H9 (cell line): ENCODE measurements at regions not wholly inside any gene's neighbourhood (a gene's known extent, or its start where the extent isn't known, plus 50 kb on each side); places are given as distances from the start of the nearest gene placed in this dataset.

Experiments used
- DNase-seq: peaks from one replicate; pipeline ENCODE4 v3.0.0-alpha.2; 2017
- H2AFZ ChIP-seq: one replicate; pipeline ENCODE4 v1.6.1; 2013; ENCODE audit warnings: mild to moderate bottlenecking, low read length, control low read depth, moderate library complexity
- H2AK5ac ChIP-seq: 2 replicates; pipeline ENCODE4 v1.6.1; 2013; ENCODE audit warnings: low read length, control low read depth, mixed read lengths; ENCODE audit not compliant: insufficient read length
- H2BK120ac ChIP-seq: one replicate; pipeline ENCODE4 v1.6.1; 2013; ENCODE audit warnings: low read depth, mild to moderate bottlenecking, low read length, control low read depth, inconsistent platforms; ENCODE audit not compliant: poor library complexity, severe bottlenecking
- H2BK12ac ChIP-seq: 2 replicates; pipeline ENCODE4 v1.6.1; 2013; ENCODE audit warnings: low read length, control low read depth, mixed read lengths, low read depth; ENCODE audit not compliant: insufficient read length
- H2BK15ac ChIP-seq: 2 replicates; pipeline ENCODE4 v1.6.1; 2013; ENCODE audit warnings: low read depth, low read length, control low read depth
- H2BK20ac ChIP-seq: one replicate; pipeline ENCODE4 v1.6.1; 2013; ENCODE audit warnings: low read depth, mild to moderate bottlenecking, low read length, control low read depth, inconsistent platforms; ENCODE audit not compliant: poor library complexity, severe bottlenecking
- H2BK5ac ChIP-seq: 2 replicates; pipeline ENCODE4 v1.6.1; 2013; ENCODE audit warnings: low read length, control low read depth, mixed read lengths; ENCODE audit not compliant: insufficient read length
- H3K14ac ChIP-seq: 2 replicates; pipeline ENCODE4 v1.6.1; 2013; ENCODE audit warnings: low read length, control low read depth; ENCODE audit not compliant: insufficient read depth
- H3K18ac ChIP-seq: 2 replicates; pipeline ENCODE4 v1.6.1; 2013; ENCODE audit warnings: low read depth, mild to moderate bottlenecking, mixed read lengths, low read length, control low read depth; ENCODE audit not compliant: insufficient read length
- H3K23ac ChIP-seq: 2 replicates; pipeline ENCODE4 v1.6.1; 2013; ENCODE audit warnings: low read length, control low read depth, mixed read lengths, low read depth; ENCODE audit not compliant: insufficient read length
- H3K23me2 ChIP-seq: 2 replicates; pipeline ENCODE4 v1.6.1; 2013; ENCODE audit warnings: low read depth, mild to moderate bottlenecking, mixed read lengths, low read length, control low read depth; ENCODE audit not compliant: insufficient read length, poor library complexity, severe bottlenecking
- H3K27ac ChIP-seq: 2 replicates; pipeline ENCODE4 v1.5.1; 2013; ENCODE audit warnings: low read length, control low read depth, mixed read lengths, low read depth; ENCODE audit not compliant: insufficient read length
- H3K27me3 ChIP-seq: 2 replicates; pipeline ENCODE4 v1.6.1; 2013; ENCODE audit warnings: low read length, control low read depth, inconsistent platforms; ENCODE audit not compliant: insufficient read depth
- H3K4ac ChIP-seq: 2 replicates; pipeline ENCODE4 v1.6.1; 2013; ENCODE audit warnings: low read depth, mild to moderate bottlenecking, control low read depth, inconsistent platforms, low read length, moderate library complexity
- H3K4me1 ChIP-seq: 2 replicates; pipeline ENCODE4 v1.6.1; 2013; ENCODE audit warnings: low read length, control low read depth, inconsistent platforms; ENCODE audit not compliant: insufficient read depth
- H3K4me2 ChIP-seq: 2 replicates; pipeline ENCODE4 v1.6.1; 2013; ENCODE audit warnings: low read length, control low read depth, mixed read lengths; ENCODE audit not compliant: insufficient read length, insufficient read depth
- H3K56ac ChIP-seq: 2 replicates; pipeline ENCODE4 v1.6.1; 2013; ENCODE audit warnings: low read depth, mild to moderate bottlenecking, mixed read lengths, low read length, control low read depth; ENCODE audit not compliant: insufficient read length
- H3K79me1 ChIP-seq: 2 replicates; pipeline ENCODE4 v1.6.1; 2013; ENCODE audit warnings: low read depth, mild to moderate bottlenecking, moderate library complexity, low read length, control low read depth, inconsistent platforms; ENCODE audit not compliant: insufficient read depth, poor library complexity, severe bottlenecking
- H3K79me2 ChIP-seq: 2 replicates; pipeline ENCODE4 v1.6.1; 2013; ENCODE audit warnings: low read length, control low read depth, inconsistent platforms; ENCODE audit not compliant: insufficient read depth
- H3K9ac ChIP-seq: 2 replicates; pipeline ENCODE4 v1.6.1; 2013; ENCODE audit warnings: low read length, control low read depth, mixed read lengths; ENCODE audit not compliant: insufficient read length; ENCODE audit errors: extremely low read depth
- H3K9me3 ChIP-seq: one replicate; pipeline ENCODE4 v1.6.1; 2013; ENCODE audit warnings: low read depth, low read length, inconsistent platforms; ENCODE audit not compliant: control insufficient read depth
- H3T11ph ChIP-seq: one replicate; pipeline ENCODE4 v1.6.1; 2013; ENCODE audit warnings: mild to moderate bottlenecking, low read length, control low read depth, inconsistent platforms
- H4K20me1 ChIP-seq: one replicate; pipeline ENCODE4 v1.6.1; 2013; ENCODE audit not compliant: control insufficient read depth, insufficient read length, insufficient read depth
- H4K5ac ChIP-seq: 2 replicates; pipeline ENCODE4 v1.6.1; 2013; ENCODE audit warnings: low read depth, mild to moderate bottlenecking, mixed read lengths, low read length, control low read depth; ENCODE audit not compliant: insufficient read length
- H4K8ac ChIP-seq: replicated peaks from 2 replicates; pipeline ENCODE4 v1.6.1; 2013; ENCODE audit warnings: low read length, control low read depth, mixed read lengths, low read depth; ENCODE audit not compliant: insufficient read length
- H4K91ac ChIP-seq: 2 replicates; pipeline ENCODE4 v1.6.1; 2013; ENCODE audit warnings: low read depth, mild to moderate bottlenecking, moderate library complexity, mixed read lengths, low read length, control low read depth; ENCODE audit not compliant: insufficient read length
- H3K27ac Mint-ChIP-seq, 3 experiments: 2 replicates in 2 of 3; 3 replicates in 1 of 3; pipeline ENCODE4 v1.8.0; 2020 to 2021; ENCODE audit warnings: mixed read lengths in 3 of 3, mild to moderate bottlenecking in 1 of 3, moderate library complexity in 1 of 3
- H3K27me3 Mint-ChIP-seq: 2 replicates; pipeline ENCODE4 v1.8.0; 2021; ENCODE audit warnings: low read depth, mild to moderate bottlenecking, moderate library complexity, mixed read lengths
- H3K36me3 Mint-ChIP-seq, 3 experiments: 2 replicates in 2 of 3; 3 replicates in 1 of 3; pipeline ENCODE4 v1.8.0; 2020 to 2021; ENCODE audit warnings: low read depth in 3 of 3, mixed read lengths in 3 of 3; ENCODE audit not compliant: insufficient read depth in 1 of 3
- H3K4me1 Mint-ChIP-seq, 2 experiments: 2 replicates each; pipeline ENCODE4 v1.8.0; 2020; ENCODE audit warnings: mixed read lengths in 2 of 2
- H3K4me3 Mint-ChIP-seq, 2 experiments: 2 replicates in 1 of 2; 3 replicates in 1 of 2; pipeline ENCODE4 v1.8.0; 2020 to 2021; ENCODE audit warnings: mild to moderate bottlenecking in 2 of 2, mixed read lengths in 2 of 2, moderate library complexity in 1 of 2
- H3K9me3 Mint-ChIP-seq, 2 experiments: 2 replicates in 1 of 2; 3 replicates in 1 of 2; pipeline ENCODE4 v1.8.0; 2020; ENCODE audit warnings: mild to moderate bottlenecking in 2 of 2, mixed read lengths in 2 of 2, moderate library complexity in 1 of 2
- CTCF ChIP-seq: fragments of 200-600 bp; sonication (generic); conservative IDR thresholded peaks from 3 replicates; pipeline ENCODE4 v1.8.0; 2021; ENCODE audit warnings: antibody characterized with exemption, mild to moderate bottlenecking
- WGBS: extraction: QIAGEN DNeasy Blood & Tissue Kit; methylation state at CpG from one replicate; pipeline ENCODE4 v1.1.7; 2013; ENCODE audit warnings: missing lambda C conversion rate, low lambda C conversion rate, mixed read lengths; ENCODE audit not compliant: insufficient read length; ENCODE audit errors: extremely low coverage; 5-methylcytosine and 5-hydroxymethylcytosine counted together

GRCh38 chr18:4831127-4831526, 365.9 kb downstream of the AKAIN1 start:
- no peaks in the 10 kb centered on the region for H3K27me3 ChIP-seq
- no peak overlapping the region for H4K8ac ChIP-seq
- Mint-ChIP-seq H3K36me3 (no peaks in the 10 kb centered on the region), H3K4me3 (no peak overlapping the region), H3K4me1 (peaks cover 8 to 16% of the 10 kb centered on the region in 2 experiments), H3K27me3 (no peaks in the 10 kb centered on the region; the same call in 1 of the 2 replicates), H3K27ac (no peak overlapping the region), H3K9me3 (no peaks in the 10 kb centered on the region)
- no peak overlapping the region for H3K4me2 ChIP-seq
- DNase-seq, result no peak
- H3K56ac ChIP-seq, result no peak overlapping the region
- no peak overlapping the region for H2BK15ac ChIP-seq
- no CpG with 5 or more reads among the region's 2 CpGs for WGBS
- H2AK5ac ChIP-seq, result no peak overlapping the region
- H2BK20ac ChIP-seq, result no peak overlapping the region
- H2BK5ac ChIP-seq, result no peak overlapping the region
- no peak overlapping the region for H2AFZ ChIP-seq
- H3K4me1 ChIP-seq, result no peaks in the 10 kb centered on the region; the same call in 1 of the 2 replicates
- no peak overlapping the region for H4K5ac ChIP-seq
- H2BK12ac ChIP-seq, result no peak overlapping the region
- H3K23me2 ChIP-seq, result no peaks in the 10 kb centered on the region
- no peak overlapping the region for H3T11ph ChIP-seq
- H3K9me3 ChIP-seq, result no peaks in the 10 kb centered on the region
- no peak for TF ChIP-seq CTCF
- H3K4ac ChIP-seq, result no peak overlapping the region
- H4K91ac ChIP-seq, result no peak overlapping the region
- H4K20me1 ChIP-seq, result no peaks in the 10 kb centered on the region
- no peak overlapping the region for H3K27ac ChIP-seq
- no peak overlapping the region for H3K18ac ChIP-seq
- H3K9ac ChIP-seq, result no peak overlapping the region
- H3K14ac ChIP-seq, result no peak overlapping the region
- H3K79me2 ChIP-seq, result no peaks in the 10 kb centered on the region
- H3K23ac ChIP-seq, result no peak overlapping the region
- H3K79me1 ChIP-seq, result no peaks in the 10 kb centered on the region
- no peak overlapping the region for H2BK120ac ChIP-seq
